ENCODE measurements at regions not wholly inside any gene's neighbourhood (a gene's known extent, or its start where the extent isn't known, plus 50 kb on each side); places are given as distances from the start of the nearest gene placed in this dataset.
A peak's percentile ranks its signal among the peaks of the same experiment; 100 is the strongest.

GRCh38 chr4:81860111-81860510 is 388.4 kb upstream of the RASGEF1B start:
- no peak for DNase-seq

DNA sequence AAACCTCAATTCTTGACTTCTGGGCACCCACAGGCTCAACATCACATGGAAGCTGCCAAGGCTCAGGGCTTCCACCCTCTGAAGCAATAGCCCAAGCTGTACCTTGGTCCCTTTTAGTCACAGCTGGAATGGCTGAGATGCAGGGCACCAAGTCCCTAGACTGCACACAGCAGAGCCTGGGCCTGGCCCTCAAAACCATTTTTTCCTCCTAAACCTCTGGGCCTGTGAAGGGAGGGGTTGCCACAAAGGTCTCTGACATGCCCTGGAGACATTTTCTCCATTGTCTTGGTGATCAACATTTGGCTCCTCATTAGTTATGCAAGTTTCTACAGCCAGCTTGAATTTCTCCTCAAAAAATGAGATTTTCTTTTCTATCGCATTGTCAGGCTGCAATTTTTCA is 382.7 kb upstream of the RASGEF1B start:
- no peak for DNase-seq

DNA sequence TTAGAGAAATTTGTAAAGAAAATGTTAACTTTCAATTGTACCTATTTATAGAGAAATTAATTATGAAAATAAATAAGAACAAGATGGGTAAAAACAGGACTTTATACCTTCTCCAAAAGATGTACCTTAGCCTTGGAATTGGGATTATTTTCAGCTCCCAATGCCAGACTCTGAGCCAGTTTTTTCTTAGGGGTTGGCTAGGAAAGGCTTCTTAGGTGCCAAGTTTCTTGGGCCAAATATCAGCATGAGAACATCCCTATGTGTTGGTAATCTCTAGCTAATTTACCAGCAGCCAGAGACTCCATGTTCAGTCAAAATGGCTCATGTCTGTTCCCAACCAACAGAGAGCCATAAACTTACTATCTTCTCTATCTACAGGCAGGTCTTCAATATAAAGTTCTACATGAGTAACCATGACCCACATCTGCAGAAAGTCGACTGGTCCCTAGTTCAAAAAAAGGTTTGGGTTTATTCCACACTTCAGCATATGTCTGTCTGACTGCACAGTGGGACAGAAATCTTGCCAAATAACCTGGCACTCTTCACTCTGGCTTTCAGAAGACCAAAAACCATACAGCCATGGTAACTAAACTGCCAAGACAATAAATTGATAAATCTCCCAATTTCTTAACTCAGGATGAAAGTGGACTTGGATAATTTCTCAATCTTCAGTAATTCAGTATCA is 380.5 kb upstream of the RASGEF1B start:
- DNase-seq = no peak

GRCh38 chr4:81850701-81851100 is 379.0 kb upstream of the RASGEF1B start:
- DNase-seq = no peak

DNA sequence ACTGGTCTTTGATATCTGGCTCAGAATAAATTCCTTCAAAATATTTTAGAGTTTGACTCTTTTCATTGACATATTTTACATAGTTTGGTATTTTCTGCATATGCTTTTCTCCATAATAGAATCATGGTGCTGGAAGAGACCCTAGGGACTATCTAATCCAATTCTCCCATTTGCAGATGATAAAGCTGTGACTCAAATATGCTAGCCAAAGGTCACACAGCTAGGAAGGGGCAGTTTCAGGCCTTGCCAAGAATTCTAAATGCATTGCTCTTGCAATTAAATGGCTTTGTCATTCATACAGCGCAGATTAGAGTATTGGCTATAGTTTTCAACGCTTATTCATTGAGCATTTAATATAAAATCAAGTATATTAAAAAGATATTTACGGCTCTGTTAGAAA is 374.1 kb upstream of the RASGEF1B start:
- DNase-seq = no peak

DNA sequence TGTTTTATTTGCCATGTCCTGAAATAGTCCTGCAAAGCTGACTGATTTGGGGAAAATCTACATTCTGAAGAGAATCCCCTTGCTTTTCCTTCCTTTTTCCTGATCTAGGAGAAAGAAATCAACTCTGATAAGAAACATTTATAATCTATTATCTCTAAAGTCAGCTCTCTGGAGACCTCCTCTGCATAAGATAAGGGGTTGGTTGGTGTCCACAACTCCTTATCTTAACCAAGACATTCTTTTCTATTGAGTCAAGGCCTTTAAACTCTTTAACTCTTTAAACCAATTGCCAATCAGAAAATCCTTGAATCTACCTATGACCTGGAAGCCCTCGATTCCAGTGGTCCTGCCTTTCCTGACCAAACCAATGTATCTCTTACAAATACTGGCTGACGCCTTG is 373.6 kb upstream of the RASGEF1B start:
- no peak for DNase-seq

- peak; percentile 85 for DNase-seq
Observed at GRCh38 chr4:81844717-81845116, 373.0 kb upstream of the RASGEF1B start.

DNA sequence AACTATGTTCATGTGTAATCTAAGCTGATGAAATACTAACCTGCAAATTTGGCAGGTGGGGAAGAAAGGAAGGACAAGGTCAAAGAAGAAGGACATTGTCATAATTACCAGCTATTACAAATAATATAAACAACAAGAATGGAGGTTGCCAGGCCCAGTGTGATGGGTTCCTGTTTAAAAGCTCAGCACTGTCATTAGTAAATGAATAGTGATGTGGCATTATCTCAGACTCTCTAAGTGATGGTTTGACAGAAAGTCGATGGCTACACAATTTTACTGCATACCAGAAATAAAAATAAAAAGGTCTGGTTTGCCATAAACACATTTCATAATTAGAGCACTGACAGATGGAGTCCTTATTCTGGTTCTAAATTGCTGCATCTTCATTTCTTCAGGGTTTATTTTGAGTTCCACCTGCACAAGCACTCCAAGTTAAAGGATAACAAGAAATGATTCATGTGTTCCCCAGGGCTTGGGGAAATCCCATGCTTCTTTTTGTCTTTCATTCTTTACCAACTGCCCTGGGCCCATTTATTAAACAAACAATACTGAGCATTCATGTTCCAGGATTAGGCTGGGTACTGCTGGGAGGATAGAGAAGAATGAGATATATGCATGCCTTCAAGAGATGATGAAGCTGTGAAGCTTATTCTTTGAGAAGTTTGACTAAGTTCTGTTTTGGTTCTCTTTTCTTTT is 367.8 kb upstream of the RASGEF1B start:
- DNase-seq = peak; percentile 38

DNA sequence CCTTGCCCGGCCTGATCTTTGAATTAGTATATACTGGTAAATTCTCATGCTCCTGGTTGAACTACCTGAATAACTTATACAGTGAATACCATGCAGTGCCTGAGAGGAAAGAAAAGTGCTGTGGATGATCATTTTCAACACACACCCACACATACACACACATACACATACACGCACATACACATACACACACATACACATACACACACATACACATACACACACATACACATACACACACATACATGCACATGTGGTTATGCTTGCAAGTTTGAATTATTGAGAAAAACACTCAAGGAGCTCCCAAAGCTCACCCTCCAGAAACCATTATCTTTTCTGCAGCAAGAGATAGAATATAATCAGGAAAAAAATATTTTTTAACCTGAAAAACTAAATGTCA is 366.9 kb upstream of the RASGEF1B start:
- no peak for DNase-seq

GRCh38 chr4:81836716-81837115 is 365.0 kb upstream of the RASGEF1B start:
- DNase-seq = no peak

- DNase-seq = no peak
Observed at GRCh38 chr4:81833576-81833975, 361.9 kb upstream of the RASGEF1B start.

DNA sequence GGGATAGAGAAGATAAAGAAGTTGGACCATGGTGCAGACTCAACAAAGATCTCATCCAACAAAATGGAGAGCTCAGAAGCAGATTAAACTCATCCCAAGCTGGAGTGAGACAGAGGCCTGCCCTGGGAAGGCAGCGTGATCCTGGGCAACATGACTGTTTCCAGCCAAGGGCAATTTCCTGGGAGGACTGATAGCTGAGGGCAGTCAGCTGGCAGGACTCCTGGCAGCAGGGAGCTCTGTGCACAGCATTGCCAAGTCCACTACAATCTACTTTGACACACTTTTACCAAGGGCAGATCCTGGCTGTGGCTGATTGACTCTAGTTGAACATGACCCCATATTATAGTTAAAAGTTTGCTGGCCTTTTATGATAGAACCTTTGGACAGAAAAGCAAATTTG is 357.3 kb upstream of the RASGEF1B start:
- no peak for DNase-seq

DNA sequence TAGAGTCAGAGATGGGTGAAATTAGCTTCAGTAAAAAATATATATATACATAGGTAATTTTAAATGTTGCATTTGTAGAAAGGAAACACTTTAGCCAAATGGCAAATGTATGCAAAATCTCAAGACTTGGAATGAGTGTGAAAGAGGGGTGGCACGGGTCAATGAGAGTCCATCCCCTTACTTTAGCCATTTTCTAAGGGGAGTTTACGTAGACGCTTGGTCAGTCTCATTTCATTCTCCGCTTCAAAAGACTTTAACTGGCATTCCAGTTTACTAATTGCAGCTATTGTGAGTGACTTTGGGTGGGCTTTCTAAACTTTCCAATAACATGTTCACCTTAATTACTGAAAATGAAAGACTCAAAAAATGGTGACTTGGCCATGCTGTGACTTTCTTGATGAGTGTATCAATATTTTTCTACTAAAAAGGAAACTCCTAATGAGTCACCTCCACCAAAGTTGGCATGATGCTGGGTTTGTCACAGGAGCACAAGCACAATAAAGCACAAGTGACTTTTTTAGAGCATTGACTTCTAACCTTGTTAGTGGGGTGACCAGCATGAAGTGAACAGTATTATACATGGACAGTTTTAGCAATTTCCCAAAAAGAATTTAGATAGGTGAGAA is 356.0 kb upstream of the RASGEF1B start:
- DNase-seq = no peak

DNA sequence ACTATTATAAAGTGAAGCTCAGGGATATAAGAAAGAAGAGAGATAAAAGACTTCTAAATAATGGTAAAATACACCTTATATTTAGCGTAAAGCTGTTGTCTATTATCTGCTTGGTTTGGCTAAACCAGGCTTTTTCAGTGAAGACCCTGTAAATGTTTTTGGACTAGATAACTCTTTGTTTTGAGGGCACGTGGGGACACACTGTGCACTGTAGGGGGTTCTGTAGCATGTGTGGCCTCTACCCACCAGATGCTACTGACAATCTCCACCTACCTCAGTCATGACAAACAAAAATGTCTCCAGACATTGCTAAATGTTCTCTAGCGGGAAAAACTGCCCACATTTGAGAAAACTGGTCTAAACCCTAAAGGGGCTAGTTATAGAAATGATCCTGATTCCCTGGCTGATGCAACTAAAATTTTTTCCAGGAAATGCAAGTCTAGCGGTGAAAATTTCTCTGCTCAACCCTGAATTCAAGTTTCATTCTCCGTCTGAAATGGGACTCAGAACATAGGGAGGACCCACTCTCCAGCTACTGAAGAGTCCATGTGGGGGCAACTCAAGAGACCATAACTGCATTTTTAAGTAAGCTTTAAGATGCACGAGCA is 355.2 kb upstream of the RASGEF1B start:
- DNase-seq = no peak

GRCh38 chr4:81826335-81826734 is 354.6 kb upstream of the RASGEF1B start:
- no peak for DNase-seq

GRCh38 chr4:81818385-81818920 is 346.7 kb upstream of the RASGEF1B start:
- DNase-seq = no peak

DNA sequence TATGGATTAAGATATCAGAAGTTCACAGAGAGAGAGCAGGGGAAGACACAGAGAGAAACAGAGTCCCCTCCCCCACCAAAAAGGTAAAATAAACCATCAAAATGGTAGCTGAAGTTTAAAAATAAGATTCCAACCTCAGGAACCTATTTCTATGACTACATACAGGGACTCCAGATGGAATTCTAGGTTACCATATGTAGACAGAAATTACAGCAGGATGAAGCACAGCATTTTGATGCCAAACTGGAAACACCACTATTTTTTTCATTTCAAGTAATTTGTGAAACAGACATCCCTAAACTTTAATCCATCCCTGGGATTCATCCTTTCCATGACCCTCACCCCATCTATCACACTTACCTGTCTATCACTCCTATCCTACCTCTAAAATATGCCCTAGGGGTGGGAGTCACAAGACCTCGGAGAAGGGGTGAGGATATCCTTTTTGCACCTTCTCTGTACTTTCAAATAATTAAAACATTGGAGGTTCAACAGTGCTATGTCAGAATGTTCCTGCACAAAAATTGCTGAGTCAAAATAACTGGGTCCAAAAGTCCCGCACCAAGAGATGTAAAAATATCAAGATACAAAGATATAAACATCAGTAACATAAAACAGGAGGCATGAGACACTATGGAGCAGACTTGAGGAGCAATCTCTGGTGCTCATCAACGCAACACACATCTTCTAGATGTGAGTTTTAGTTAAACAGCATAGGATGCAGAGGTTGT is 344.5 kb upstream of the RASGEF1B start:
- no peak for DNase-seq

GRCh38 chr4:81814987-81815541 is 343.4 kb upstream of the RASGEF1B start:
- no peak for DNase-seq

DNA sequence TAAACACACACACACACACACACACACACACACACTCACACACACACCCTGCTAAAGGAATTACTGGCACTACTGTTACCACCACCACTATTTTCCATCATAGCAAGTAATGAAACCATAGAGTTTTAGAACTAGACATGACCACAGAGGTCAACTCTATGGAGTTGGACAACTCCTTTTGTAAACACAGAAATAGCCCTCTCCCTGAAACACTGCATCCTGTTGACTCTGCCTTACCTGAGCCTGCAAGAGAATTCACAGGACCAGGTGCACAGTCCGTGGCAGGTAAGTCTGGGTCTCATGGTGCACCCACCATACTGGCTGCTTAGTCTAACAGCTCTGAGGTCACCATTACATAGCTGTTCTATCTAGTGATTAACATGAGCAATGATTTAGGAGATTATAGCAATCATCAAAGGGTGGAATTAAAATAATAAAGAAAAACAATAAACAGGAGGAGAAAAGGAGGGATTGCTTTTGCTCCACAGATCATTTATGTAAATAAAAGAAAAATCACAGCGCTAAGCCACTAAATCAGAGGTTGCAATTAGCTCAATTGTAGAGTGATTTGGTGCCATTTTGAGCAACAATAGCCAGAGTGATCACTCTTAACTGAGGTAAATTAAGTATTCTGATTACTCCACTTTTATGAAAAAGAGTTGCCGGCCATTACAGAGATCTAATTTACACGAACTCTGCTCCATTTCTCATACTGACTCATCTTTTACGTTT is 340.0 kb upstream of the RASGEF1B start:
- peak; percentile 13 for DNase-seq

DNA sequence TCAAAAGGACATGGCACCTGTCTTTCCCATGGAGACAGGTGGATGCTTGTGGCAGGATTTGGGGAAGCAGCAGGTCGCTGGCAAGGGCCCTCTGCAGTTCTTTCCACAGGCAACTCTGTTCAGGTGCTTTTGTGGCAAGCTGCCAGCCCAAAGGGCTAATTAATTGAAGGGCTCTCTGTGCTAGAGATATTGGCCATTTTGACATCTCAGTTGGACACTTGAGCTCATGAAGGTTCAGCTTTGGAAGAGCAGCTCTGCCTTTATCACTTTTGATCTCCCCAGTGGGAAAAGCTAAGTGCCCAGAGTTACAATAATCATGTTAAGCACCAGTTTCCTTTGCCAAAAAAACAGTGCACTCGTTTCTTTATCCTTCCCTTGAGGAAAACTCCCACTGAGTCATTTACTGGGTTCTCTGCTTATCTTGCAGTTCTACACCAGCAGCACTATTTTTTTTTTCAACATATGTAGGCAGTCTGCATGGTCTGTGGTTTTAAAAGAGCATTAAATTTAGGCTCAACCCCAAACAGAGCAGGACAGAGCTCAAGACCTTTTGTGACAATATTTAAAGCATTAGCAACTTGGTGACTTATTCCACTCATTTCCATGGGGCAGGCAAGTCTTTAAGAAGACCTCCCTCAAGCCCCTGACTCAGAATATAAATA is 336.4 kb upstream of the RASGEF1B start:
- DNase-seq = peak; percentile 2

DNA sequence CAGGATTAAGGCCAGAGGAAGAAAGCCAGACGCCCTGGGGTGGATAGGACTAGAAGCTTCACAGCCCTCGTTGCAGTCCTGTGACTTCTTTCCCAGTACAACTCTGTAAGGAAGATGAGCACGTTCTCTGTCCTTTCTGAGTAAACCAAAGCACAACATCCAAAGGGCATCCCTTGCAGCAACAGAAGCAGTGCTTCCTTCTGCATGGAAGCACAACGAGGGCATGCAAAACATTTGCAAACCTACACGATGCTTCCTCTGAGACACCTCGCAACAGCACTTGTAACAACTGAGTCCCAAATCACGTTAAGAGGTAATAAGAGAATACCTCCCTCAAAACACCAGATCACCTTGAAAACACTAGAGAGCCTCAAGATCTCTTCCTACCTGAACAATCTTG is 335.7 kb upstream of the RASGEF1B start:
- DNase-seq = no peak

Measured in DMS53 (cell line).